Osteoblast (primary cell): ENCODE measurements at regions not wholly inside any gene's neighbourhood (a gene's known extent, or its start where the extent isn't known, plus 50 kb on each side); places are given as distances from the start of the nearest gene placed in this dataset.

ENCODE experiments used
- DNase-seq: peaks from one replicate; pipeline ENCODE4 v3.0.0; 2011; ENCODE audit warnings: low spot score, mixed read lengths; ENCODE audit not compliant: insufficient read length; ENCODE audit errors: missing footprints
- H2AFZ ChIP-seq: 2 replicates; pipeline ENCODE4 v1.6.0; 2011; ENCODE audit warnings: mild to moderate bottlenecking, low read length
- H3K27ac ChIP-seq: 2 replicates; pipeline ENCODE4 v1.5.1; 2011; ENCODE audit warnings: mild to moderate bottlenecking, low read depth, low read length, moderate library complexity
- H3K27me3 ChIP-seq: 2 replicates; pipeline ENCODE4 v1.6.0; 2012; ENCODE audit warnings: mild to moderate bottlenecking, control low read depth, inconsistent platforms, low read length, moderate library complexity; ENCODE audit not compliant: insufficient read depth
- H3K36me3 ChIP-seq: 2 replicates; pipeline ENCODE4 v1.5.1; 2011; ENCODE audit warnings: mild to moderate bottlenecking, low read length, control low read depth, moderate library complexity; ENCODE audit not compliant: insufficient read depth
- H3K4me1 ChIP-seq: 2 replicates; pipeline ENCODE4 v1.5.1; 2011; ENCODE audit warnings: mild to moderate bottlenecking, low read length, control low read depth, moderate library complexity; ENCODE audit not compliant: insufficient read depth
- H3K4me2 ChIP-seq: 2 replicates; pipeline ENCODE4 v1.6.0; 2011; ENCODE audit warnings: mild to moderate bottlenecking, low read length; ENCODE audit not compliant: insufficient read depth
- H3K4me3 ChIP-seq: fragments of 200-600 bp; sonication (generic); 3 replicates; pipeline ENCODE4 v1.5.1; 2012; ENCODE audit warnings: mild to moderate bottlenecking, low read length, inconsistent platforms; ENCODE audit not compliant: insufficient read depth
- H3K79me2 ChIP-seq: 2 replicates; pipeline ENCODE4 v1.6.0; 2012; ENCODE audit warnings: mild to moderate bottlenecking, low read length, control low read depth, inconsistent platforms; ENCODE audit not compliant: insufficient read depth
- H3K9me3 ChIP-seq: 2 replicates; pipeline ENCODE4 v1.5.1; 2011; ENCODE audit warnings: low read depth, low read length, control low read depth
- H4K20me1 ChIP-seq: 2 replicates; pipeline ENCODE4 v1.6.0; 2012; ENCODE audit warnings: mild to moderate bottlenecking, low read length, control low read depth; ENCODE audit not compliant: insufficient read depth
- CTCF ChIP-seq: IDR thresholded peaks from 2 replicates; pipeline ENCODE4 v1.5.1; 2011; ENCODE audit warnings: mild to moderate bottlenecking, low read depth, low read length, moderate library complexity; ENCODE audit errors: extremely low read depth

DNA sequence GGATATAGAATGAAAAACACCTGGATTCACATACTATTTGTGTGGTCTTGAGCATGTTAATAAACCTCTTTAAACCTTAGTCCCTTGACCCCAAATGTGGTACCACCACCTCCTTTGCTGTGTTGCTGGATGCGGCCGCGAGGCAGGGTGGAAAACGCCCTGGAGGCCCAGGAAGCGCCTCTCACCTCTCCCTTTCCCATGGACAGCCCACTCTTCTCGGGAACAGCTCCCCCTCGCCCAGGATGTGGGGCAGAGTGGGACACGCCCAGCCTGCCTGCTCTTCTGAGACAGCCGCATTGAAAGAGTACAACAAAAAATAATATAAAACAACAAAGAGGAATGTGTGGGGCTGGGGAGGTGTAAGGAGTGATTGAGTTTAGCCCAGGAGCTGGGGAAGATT is 549.0 kb upstream of the ID2 start:
- Histone ChIP-seq H3K36me3 (no peaks in the 10 kb centered on the region), H3K27ac (no peak overlapping the region), H3K9me3 (no peaks in the 10 kb centered on the region), H3K27me3 (no peaks in the 10 kb centered on the region), H3K79me2 (no peaks in the 10 kb centered on the region), H3K4me2 (no peak overlapping the region), H3K4me3 (no peak overlapping the region), H3K4me1 (no peaks in the 10 kb centered on the region), H2AFZ (no peak overlapping the region), H4K20me1 (no peaks in the 10 kb centered on the region)
- no peak for TF ChIP-seq CTCF
- DNase-seq, result no peak

GRCh38 chr2:8133363-8133762 is 548.5 kb upstream of the ID2 start:
- Histone ChIP-seq H3K27me3 (no peaks in the 10 kb centered on the region), H3K4me2 (no peak overlapping the region), H3K9me3 (no peaks in the 10 kb centered on the region), H3K36me3 (no peaks in the 10 kb centered on the region), H3K4me3 (no peak overlapping the region), H3K79me2 (no peaks in the 10 kb centered on the region), H4K20me1 (no peaks in the 10 kb centered on the region), H2AFZ (no peak overlapping the region), H3K4me1 (no peaks in the 10 kb centered on the region), H3K27ac (no peak overlapping the region)
- TF ChIP-seq CTCF, result no peak
- no peak for DNase-seq

DNA sequence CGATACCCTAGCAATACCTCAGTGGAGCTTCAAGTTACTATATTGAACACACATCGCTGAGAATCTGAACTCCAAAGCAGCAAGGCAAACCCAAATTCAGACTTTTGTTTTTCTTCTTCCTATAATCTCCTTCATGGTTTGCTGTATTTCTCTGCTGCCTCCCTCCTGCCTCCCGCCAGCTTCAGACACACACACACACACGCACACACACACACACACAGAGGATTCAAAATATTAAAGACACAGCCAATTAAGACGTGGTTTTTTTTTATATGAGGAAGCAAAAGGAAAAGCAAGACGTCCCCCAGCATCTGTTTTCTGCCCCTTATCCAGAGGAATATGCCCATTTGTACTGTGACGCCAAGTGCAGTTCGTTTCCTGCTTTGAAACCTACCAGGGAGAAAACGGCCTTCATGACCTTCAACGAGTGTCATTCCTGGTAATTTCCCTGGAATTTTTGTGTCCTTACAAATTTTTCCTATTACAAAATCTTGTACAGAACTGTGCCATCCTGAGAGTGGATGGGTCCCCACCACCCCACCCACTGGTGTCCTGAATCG is 547.9 kb upstream of the ID2 start:
- no peaks in the 10 kb centered on the region for H3K4me1 ChIP-seq
- H3K27me3 ChIP-seq, result no peaks in the 10 kb centered on the region
- no peak overlapping the region for H3K27ac ChIP-seq
- H3K79me2 ChIP-seq, result no peaks in the 10 kb centered on the region
- H3K9me3 ChIP-seq, result no peaks in the 10 kb centered on the region
- no peak overlapping the region for H3K4me3 ChIP-seq
- no peak for DNase-seq
- H2AFZ ChIP-seq, result no peak overlapping the region
- H3K4me2 ChIP-seq, result no peak overlapping the region
- H4K20me1 ChIP-seq, result no peaks in the 10 kb centered on the region
- TF ChIP-seq CTCF, result no peak
- no peaks in the 10 kb centered on the region for H3K36me3 ChIP-seq

DNA sequence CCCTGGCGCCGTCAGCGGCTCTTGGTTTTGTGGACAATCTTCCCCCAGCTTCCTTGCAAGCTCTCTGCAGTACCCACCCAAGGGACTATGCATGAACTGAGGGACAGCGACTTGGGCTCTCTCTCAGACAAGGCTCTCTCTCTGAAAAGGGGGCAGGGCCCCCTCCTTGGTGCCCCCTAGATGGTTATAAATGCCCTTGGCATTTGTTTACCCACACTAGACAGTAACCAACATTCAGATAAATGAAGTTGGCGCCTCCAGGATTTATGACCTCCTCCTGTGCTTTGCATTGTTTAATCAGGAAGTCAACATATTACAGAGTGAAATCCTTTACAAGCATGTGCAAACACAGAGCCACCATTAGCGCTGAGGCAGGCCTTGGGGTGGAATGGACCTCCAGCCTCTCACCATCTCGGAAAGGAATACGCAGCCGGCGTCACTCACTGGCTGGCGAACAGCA is 547.4 kb upstream of the ID2 start:
- H3K9me3 ChIP-seq, result no peaks in the 10 kb centered on the region
- TF ChIP-seq CTCF, result no peak
- DNase-seq, result no peak
- peaks cover under 1% of the 10 kb centered on the region for H3K4me1 ChIP-seq
- H3K27ac ChIP-seq, result no peak overlapping the region
- no peaks in the 10 kb centered on the region for H4K20me1 ChIP-seq
- no peaks in the 10 kb centered on the region for H3K27me3 ChIP-seq
- H3K4me2 ChIP-seq, result no peak overlapping the region
- no peak overlapping the region for H3K4me3 ChIP-seq
- H3K36me3 ChIP-seq, result no peaks in the 10 kb centered on the region
- no peak overlapping the region for H2AFZ ChIP-seq
- H3K79me2 ChIP-seq, result no peaks in the 10 kb centered on the region
